HPDE6-E6E7 (cell line): ENCODE measurements at regions not wholly inside any gene's neighbourhood (a gene's known extent, or its start where the extent isn't known, plus 50 kb on each side); places are given as distances from the start of the nearest gene placed in this dataset.
A peak's percentile ranks its signal among the peaks of the same experiment; 100 is the strongest.

Experiments
- DNase-seq: peaks from one replicate; pipeline ENCODE4 v3.0.0; 2011; ENCODE audit warnings: missing footprints; ENCODE audit errors: extremely low spot score

DNA sequence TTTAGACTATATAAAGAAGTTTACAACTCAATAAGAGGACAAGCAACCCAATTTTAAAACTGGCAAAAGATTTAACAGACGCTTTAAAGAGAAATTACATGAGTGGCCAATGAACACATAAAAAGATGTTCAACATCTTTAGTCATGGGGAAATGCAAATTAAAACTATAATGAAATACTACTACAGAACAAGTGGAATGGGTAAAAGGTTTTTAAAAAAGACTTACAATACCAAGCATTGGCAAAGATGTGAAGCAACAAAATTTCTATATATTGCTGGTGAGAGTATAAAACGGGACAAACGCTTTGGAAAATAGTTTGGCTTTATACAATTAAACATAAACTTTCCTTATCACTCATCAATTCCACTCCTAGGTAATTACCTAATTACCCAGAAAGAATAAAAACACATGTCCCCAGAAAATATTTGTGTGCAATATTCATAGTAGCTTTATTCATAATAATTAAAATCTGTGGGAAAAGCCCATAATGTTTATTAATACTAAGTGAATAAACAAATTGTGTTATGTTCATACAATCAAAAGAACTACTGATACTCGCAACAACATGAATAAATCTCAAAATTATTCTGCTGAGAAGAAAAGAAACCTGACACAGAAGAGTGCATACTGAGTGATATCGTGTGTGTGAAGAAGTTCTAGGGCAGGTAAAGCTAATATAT is 76.7 kb upstream of the MYCN start:
- DNase-seq: no peak

DNA sequence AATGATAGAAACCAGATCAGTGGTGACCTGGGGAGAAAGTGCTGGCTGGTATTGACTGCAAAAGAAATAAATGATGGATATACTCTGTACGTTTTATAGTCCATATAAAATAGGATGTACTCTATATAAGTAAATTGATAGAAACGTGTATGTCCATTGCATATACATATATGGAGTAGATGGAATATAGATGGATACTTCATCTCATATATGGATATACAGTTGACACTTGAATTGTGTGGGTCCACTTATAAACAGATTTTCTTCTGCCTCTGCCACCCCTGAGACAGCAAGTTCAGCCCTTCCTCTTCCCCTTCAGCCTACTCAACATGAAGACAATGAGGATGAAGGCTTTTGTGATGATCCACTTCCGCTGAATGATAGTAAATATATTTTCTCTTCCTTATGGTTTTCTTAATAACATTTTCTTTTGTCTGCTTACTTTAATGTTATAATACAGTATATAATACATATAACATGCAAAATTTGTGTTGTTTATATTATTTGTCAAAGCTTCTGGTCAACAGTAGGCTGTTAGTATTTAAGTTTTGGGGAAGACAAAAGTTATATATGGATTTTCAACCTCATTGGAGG is 76.1 kb upstream of the MYCN start:
- DNase-seq: no peak

- no peak for DNase-seq
Measured at GRCh38 chr2:15865923-15866322, 74.4 kb upstream of the MYCN start.

GRCh38 chr2:15866563-15867193 is 73.7 kb upstream of the MYCN start:
- no peak for DNase-seq

- DNase-seq: no peak
Measured at GRCh38 chr2:15867194-15868171, 72.9 kb upstream of the MYCN start.

DNA sequence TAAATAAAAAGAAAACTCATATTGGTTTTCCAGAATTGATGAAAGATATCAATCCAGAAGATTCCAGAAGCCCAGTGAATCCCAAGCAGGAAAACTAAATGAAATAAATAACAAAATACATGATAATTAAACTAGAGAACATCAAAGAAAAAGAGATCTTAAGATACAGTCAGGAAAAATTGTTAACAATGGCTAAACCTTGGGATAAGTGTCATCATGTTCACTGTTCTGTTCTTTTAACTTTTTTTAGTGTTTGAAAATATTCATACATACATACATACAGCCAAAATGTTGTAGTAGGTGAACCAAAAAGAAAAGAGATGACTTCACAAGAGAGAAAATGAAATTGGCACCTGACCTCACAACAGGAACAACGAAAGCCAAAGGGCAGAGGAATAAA is 72.2 kb upstream of the MYCN start:
- no peak for DNase-seq

GRCh38 chr2:15868704-15869103 is 71.6 kb upstream of the MYCN start:
- no peak for DNase-seq

DNA sequence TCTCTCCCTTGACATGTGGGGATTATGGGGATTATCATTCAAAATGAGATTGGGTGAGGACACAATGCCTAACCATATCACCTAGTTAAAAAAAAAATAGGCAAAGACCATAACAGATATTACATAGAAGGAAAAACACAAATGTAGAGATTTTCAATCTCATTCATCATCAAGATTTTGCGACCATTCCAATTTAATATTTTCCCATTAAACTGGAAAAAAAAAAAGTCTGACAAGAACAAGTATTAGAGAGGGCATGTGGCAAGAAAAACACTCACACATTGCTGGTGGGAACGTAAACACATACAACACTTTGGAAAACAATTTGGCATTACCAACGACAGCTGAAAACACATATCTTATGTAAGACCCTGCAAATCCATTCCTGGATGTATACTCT is 71.0 kb upstream of the MYCN start:
- DNase-seq: no peak

GRCh38 chr2:15869871-15870270 is 70.5 kb upstream of the MYCN start:
- DNase-seq: no peak

GRCh38 chr2:15870565-15870964 is 69.8 kb upstream of the MYCN start:
- no peak for DNase-seq

DNA sequence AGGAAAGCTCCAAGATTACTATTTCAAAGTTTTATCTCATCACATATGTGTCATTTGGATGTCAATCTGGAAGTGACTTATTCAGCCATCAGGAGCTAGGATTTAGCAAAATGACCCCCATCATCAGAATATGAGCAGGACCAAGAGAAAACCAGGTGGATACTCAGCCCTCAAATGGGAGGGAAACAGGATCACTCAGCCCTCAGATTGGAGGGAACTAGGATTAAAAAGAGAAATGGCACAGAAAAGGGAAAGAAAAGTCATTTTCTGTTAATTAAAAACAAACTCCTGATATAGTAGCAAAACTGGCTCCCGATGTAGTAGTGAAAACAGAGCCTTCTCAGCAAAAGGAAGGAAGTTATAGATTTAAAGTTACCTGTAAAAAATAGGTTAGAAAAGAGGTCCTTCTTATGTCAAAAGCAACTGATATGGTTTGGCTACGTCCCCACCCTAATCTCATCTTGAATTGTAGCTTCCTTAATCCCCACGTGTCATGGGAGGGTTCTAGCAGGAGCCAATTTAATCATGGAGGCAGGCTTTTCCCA is 69.0 kb upstream of the MYCN start:
- no peak for DNase-seq

GRCh38 chr2:15872854-15873253 is 67.5 kb upstream of the MYCN start:
- DNase-seq: no peak

- peak; percentile 11 for DNase-seq
Measured at GRCh38 chr2:15874321-15874720, 66.0 kb upstream of the MYCN start.

GRCh38 chr2:15874854-15875804 is 65.2 kb upstream of the MYCN start:
- no peak for DNase-seq

DNA sequence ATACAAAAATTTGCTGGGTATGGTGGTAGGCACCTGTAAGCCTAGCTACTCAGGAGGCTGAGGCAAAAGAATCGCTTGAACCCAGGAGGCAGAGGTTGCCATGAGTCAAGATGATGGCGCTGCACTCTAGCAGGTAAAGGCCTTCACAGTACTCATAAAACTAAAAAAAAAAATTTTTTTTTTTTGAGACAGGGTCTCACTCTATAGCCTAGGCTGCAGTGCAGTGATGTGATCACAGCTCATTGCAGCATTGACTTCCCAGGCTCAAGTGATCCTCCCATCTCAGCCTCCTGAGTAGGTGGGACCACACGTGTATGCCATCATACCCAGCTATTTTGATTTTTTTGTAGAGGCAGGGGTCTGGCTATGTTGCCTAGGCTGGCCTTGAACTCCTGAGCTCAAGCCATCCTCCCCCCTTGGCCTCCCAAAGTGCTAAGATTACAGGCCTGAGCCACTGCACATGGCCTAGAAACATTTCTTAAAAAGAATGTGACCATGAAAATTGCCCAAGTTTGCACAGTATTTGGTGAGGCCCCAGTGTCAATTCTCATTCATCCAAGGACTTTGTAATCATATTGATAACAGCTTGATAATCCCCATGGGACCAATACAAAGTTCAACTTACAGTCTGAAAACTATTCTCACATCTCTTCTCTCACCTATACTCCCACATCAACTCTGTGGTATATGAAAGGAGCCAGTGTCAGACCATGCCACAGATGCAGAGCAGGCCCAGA is 64.2 kb upstream of the MYCN start:
- no peak for DNase-seq

- no peak for DNase-seq
Measured at GRCh38 chr2:15880226-15881119, 59.9 kb upstream of the MYCN start.

- DNase-seq: no peak
Measured at GRCh38 chr2:15881120-15881433, 59.3 kb upstream of the MYCN start.

DNA sequence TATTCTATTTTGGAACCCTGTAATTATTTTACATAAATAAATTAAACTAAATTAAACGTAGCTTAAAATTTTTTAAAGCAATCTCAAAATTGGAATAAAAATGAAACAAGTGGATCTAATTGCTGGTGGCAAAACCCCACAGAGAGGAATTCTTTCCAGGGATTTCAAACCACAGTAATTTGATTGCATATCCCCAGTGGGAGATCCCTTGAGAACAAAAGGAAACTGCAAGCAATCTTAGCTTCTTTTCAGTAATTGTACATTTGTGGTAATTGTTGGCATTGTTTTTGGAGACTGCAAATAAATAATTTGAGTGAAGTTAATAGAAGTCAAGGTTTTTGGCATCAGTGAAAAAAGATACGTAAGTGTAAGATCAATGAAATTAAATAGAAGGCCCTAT is 58.7 kb upstream of the MYCN start:
- DNase-seq: no peak
